ENCODE measurements at regions not wholly inside any gene's neighbourhood (a gene's known extent, or its start where the extent isn't known, plus 50 kb on each side); places are given as distances from the start of the nearest gene placed in this dataset.

DNA sequence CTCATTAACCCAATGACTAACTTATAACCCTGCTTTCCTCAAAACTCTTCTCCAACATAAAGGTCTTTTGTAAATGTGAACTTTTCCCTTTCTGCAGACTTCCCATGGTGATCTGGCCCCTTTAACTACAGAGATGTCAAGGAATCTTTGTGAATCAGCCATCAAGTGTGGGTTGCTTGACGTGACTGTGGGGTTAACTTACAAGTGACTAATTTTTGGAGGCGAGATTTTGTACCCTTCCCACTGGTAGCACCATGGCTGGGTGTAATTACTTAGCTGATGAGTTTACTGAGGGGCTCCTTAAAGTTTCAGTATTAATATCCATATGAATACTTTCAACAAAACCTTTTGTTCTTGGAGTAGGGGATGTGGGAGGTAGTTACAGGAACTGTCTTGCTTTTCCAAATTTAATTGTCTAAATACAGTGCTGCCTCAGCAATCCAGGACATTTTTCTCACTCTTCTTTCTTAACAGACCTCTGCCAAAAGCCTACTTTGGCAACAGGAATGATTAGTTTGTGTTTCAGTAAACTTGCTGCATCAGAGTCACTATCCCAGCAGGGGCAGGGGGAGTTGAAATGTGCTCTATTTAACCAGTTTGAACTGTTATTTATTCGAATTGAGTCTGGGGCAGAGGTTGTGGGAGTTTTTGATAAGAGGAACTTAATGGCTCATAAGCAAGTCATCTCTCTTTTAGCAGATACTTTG, 217.3 kb upstream of the FGGY start:
- intact Hi-C loops (cut with DNase I; ENCODE audit: low total_unique reads): no loop called here
- 65 to 72% (median 70%) methylated on average over 3 of the region's 3 CpGs for WGBS, 5 donors
- peaks cover 0 to 13% (median 10%) of the 10 kb centered on the region in 6 donors for H3K4me1 ChIP-seq

GRCh38 chr1:59081181-59081580, 215.7 kb upstream of the FGGY start:
- 88 to 100% (median 94%) methylated on average over 1 of the region's 1 CpG for WGBS, 5 donors
- Histone ChIP-seq H3K36me3 (no peaks in the 10 kb centered on the region), H3K4me1 (peaks cover 0 to 16% (median 10%) of the 10 kb centered on the region in 6 donors), H3K4me3 (no peak overlapping the region), H3K27me3 (replicated peaks in 1 of 7) (no peaks in the 10 kb centered on the region), H3K27ac (no peak overlapping the region), H3K9me3 (no peaks in the 10 kb centered on the region)
- DNase-seq: no peak
- intact Hi-C loops (cut with DNase I; ENCODE audit: low total_unique reads): no loop called here
- TF ChIP-seq, protein P1, sequence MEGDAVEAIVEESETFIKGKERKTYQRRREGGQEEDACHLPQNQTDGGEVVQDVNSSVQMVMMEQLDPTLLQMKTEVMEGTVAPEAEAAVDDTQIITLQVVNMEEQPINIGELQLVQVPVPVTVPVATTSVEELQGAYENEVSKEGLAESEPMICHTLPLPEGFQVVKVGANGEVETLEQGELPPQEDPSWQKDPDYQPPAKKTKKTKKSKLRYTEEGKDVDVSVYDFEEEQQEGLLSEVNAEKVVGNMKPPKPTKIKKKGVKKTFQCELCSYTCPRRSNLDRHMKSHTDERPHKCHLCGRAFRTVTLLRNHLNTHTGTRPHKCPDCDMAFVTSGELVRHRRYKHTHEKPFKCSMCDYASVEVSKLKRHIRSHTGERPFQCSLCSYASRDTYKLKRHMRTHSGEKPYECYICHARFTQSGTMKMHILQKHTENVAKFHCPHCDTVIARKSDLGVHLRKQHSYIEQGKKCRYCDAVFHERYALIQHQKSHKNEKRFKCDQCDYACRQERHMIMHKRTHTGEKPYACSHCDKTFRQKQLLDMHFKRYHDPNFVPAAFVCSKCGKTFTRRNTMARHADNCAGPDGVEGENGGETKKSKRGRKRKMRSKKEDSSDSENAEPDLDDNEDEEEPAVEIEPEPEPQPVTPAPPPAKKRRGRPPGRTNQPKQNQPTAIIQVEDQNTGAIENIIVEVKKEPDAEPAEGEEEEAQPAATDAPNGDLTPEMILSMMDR (IDR thresholded peaks at IDR 0.05 in 8 of 11, conservative IDR thresholded peaks at IDR 0.05 in 3 of 11): no peak
- no peak for TF ChIP-seq POLR2AphosphoS5 (IDR thresholded peaks at IDR 0.05)
- TF ChIP-seq POLR2A (IDR thresholded peaks at IDR 0.05): no peak

More for the DNA sequence above, 217.3 kb upstream of the FGGY start:
- TF ChIP-seq POLR2A (IDR thresholded peaks at IDR 0.05) (no peak), POLR2AphosphoS5 (IDR thresholded peaks at IDR 0.05) (no peak)
- TF ChIP-seq, protein P1 (IDR thresholded peaks at IDR 0.05 in 8 of 11, conservative IDR thresholded peaks at IDR 0.05 in 3 of 11): no peak
- no peaks in the 10 kb centered on the region for H3K9me3 ChIP-seq
- no peak overlapping the region for H3K4me3 ChIP-seq
- no peaks in the 10 kb centered on the region for H3K27me3 ChIP-seq (replicated peaks in 1 of 7)
- no peak overlapping the region for H3K27ac ChIP-seq
- DNase-seq: no peak
- no peaks in the 10 kb centered on the region for H3K36me3 ChIP-seq

DNA sequence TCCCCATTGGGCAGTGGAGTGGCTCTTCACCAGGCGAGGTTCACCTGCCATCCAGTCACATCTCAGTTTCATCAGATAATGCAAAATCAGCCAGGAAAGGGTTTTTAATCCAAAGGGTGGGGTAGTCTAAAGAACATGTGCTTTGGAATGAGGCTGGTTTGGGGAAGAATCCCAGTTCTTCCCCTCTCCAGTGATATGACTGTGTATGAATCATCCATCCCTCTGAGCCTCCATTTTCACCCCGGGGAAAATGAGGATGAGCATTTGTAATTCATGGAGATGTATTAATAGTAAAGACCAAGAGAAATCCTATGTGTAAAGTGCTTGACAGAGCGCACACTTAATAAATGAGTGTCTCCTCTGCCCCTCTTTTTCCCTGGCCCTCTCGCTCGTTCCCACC, 215.1 kb upstream of the FGGY start:
- H3K27me3 ChIP-seq (replicated peaks in 1 of 7): no peaks in the 10 kb centered on the region
- peaks cover 0 to 16% (median 10%) of the 10 kb centered on the region in 6 donors for H3K4me1 ChIP-seq
- WGBS, 5 donors: 80 to 87% (median 83%) methylated on average over 5 of the region's 5 CpGs
- no peak for TF ChIP-seq POLR2A (IDR thresholded peaks at IDR 0.05)
- DNase-seq: no peak
- H3K4me3 ChIP-seq: no peak overlapping the region
- no peak overlapping the region for H3K27ac ChIP-seq
- no peaks in the 10 kb centered on the region for H3K9me3 ChIP-seq
- intact Hi-C loops (cut with DNase I; ENCODE audit: low total_unique reads): no loop called here
- H3K36me3 ChIP-seq: no peaks in the 10 kb centered on the region

GRCh38 chr1:59083946-59084865, 212.7 kb upstream of the FGGY start:
- no peak for TF ChIP-seq POLR2A (IDR thresholded peaks at IDR 0.05)
- peak in 2 of 3 donors; percentile 53 to 58 for TF ChIP-seq POLR2AphosphoS5 (IDR thresholded peaks at IDR 0.05)
- DNase-seq: no peak
- Histone ChIP-seq H3K9me3 (peaks cover 0 to 9% (median 6%) of the 10 kb centered on the region in 8 donors), H3K4me3 (no peak overlapping the region), H3K4me1 (peaks cover 0 to 16% (median 10%) of the 10 kb centered on the region in 6 donors), H3K27ac (peak overlapping the region in 7 of 8 donors; percentile 14 to 67 (median 42)), H3K27me3 (replicated peaks in 1 of 7) (no peaks in the 10 kb centered on the region), H3K36me3 (no peaks in the 10 kb centered on the region)
- intact Hi-C loops (cut with DNase I; ENCODE audit: low total_unique reads): no loop called here
- WGBS, 5 donors: 25 to 40% (median 27%) methylated on average over 8 to 9 of the region's 9 CpGs

DNA sequence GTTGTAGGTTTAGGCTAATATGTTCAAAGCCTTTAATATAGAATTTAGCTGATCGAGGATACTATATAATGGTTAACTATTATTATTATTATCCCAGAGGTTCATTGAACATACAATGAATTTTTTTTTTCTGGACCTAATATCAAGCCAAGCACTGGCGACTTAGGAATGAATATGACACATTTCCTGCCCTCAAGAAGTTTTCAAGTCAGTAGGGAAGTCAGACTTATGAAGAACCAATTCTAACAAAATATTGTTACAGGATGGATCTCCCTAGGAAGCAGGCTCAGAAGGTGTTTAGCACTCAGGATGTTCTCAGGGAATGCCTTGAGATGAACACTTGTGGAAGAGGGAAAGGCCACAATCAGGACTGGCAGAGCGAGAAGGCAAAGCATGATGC, 211.8 kb upstream of the FGGY start:
- peaks cover 0 to 15% (median 9%) of the 10 kb centered on the region in 8 donors for H3K9me3 ChIP-seq
- H3K27ac ChIP-seq: no peak overlapping the region
- no peak for DNase-seq
- intact Hi-C loops (cut with DNase I; ENCODE audit: low total_unique reads): no loop called here
- 80 to 92% (median 86%) methylated on average over 3 of the region's 3 CpGs for WGBS, 5 donors
- peaks cover 0 to 16% (median 10%) of the 10 kb centered on the region in 6 donors for H3K4me1 ChIP-seq
- H3K4me3 ChIP-seq: no peak overlapping the region
- no peaks in the 10 kb centered on the region for H3K36me3 ChIP-seq
- TF ChIP-seq POLR2A (IDR thresholded peaks at IDR 0.05): no peak
- TF ChIP-seq POLR2AphosphoS5 (IDR thresholded peaks at IDR 0.05): no peak
- TF ChIP-seq, protein P1 (IDR thresholded peaks at IDR 0.05 in 8 of 11, conservative IDR thresholded peaks at IDR 0.05 in 3 of 11): no peak
- H3K27me3 ChIP-seq (replicated peaks in 1 of 7): no peaks in the 10 kb centered on the region

Measured in spleen (tissue), 11 donors.